ENCODE measurements at regions not wholly inside any gene's neighbourhood (a gene's known extent, or its start where the extent isn't known, plus 50 kb on each side); places are given as distances from the start of the nearest gene placed in this dataset.

DNA sequence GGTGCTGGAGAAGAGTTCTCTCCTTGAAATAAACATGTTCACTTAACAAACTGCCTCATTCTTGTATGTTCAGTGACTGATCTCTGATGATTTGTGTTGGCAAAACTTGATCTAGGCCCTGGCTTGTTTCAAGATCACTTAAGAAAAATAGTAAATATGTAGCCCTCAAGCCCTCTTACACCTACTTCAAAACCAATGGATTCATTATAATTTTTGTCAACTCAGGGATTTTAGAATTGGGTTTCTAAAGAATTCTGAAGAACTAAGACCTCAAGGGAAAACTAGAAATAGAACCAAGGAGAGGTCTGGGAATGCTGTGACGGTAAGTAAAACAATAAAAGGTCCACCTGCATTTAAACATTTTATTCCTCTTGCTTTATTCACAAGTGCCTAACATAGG, 1731.6 kb upstream of the CELF4 start:
- DNase-seq (ENCODE audit: extremely low spot score), result no peak
- ChIA-PET POLR2A (no interaction called here), CTCF (no interaction called here)
- TF ChIP-seq ZNF384 (IDR thresholded peaks at IDR 0.05) (no peak), FOXM1 (IDR thresholded peaks at IDR 0.05; ENCODE audit: borderline replicate concordance) (no peak), BHLHE40 (IDR thresholded peaks at IDR 0.05; ENCODE audit: borderline replicate concordance) (no peak), SP1 (IDR thresholded peaks at IDR 0.05) (no peak), ELF4 (IDR thresholded peaks at IDR 0.05) (no peak), FOXK2 (IDR thresholded peaks at IDR 0.05) (no peak), TARDBP (IDR thresholded peaks at IDR 0.05) (no peak), SUZ12 (IDR thresholded peaks at IDR 0.05) (no peak), ARNT (IDR thresholded peaks at IDR 0.05) (no peak)

DNA sequence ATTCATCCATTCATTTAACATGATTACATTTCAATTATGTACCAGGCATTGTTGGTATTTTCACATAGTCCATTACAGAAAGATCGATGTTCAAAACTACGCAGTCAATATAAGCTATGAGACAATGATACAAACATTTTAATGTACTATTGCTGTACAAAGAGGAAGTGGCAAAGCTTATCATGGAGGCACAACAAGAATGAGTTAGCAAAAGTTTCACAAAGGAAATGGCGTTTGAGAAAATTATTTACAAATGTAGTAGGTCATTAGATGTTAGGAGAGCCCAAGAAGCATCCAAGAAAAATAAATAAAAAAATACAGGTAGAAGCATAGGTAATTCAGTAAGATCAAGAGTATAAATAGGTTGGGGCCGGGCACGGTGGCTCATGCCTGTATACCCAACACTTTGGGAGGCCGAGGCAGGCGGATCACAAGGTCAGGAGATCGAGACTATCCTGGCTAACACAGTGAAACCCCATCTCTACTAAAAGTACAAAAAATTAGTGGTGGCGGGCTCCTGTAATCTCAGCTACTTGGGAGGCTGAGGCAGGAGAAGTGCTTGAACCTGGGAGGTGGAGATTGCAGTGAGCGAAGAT, 1730.8 kb upstream of the CELF4 start:
- TF ChIP-seq BHLHE40 (IDR thresholded peaks at IDR 0.05; ENCODE audit: borderline replicate concordance), result no peak
- ChIA-PET CTCF (no interaction called here), POLR2A (no interaction called here)
- no peak for DNase-seq (ENCODE audit: extremely low spot score)

DNA sequence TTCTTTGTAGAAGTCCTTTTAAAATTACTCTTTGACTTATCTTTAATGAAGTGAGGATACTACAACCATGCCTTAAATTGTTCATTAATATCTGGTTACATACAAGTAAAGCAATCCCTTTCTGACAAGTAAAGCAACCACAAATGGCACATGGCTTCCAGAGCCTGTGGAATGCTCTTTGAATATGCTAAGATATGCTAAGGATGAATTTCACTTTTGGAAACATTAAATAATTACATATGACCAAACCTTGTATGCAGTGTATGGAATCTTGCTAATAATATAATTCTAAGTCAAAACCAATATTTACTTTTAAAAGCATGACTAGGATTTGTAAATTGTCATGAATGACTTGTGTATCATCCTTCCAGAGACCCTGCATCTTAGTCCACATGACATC, 1711.2 kb upstream of the CELF4 start:
- no peak for DNase-seq (ENCODE audit: extremely low spot score)
- ChIA-PET POLR2A (no interaction called here), CTCF (no interaction called here)
- TF ChIP-seq FOXM1 (IDR thresholded peaks at IDR 0.05; ENCODE audit: borderline replicate concordance), result no peak
- TF ChIP-seq, protein P1, sequence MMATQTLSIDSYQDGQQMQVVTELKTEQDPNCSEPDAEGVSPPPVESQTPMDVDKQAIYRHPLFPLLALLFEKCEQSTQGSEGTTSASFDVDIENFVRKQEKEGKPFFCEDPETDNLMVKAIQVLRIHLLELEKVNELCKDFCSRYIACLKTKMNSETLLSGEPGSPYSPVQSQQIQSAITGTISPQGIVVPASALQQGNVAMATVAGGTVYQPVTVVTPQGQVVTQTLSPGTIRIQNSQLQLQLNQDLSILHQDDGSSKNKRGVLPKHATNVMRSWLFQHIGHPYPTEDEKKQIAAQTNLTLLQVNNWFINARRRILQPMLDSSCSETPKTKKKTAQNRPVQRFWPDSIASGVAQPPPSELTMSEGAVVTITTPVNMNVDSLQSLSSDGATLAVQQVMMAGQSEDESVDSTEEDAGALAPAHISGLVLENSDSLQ (IDR thresholded peaks at IDR 0.05), result no peak
- no peak for TF ChIP-seq ELF4 (IDR thresholded peaks at IDR 0.05)
- TF ChIP-seq CTBP1 (IDR thresholded peaks at IDR 0.05; ENCODE audit: borderline replicate concordance), result no peak
- TF ChIP-seq BHLHE40 (IDR thresholded peaks at IDR 0.05; ENCODE audit: borderline replicate concordance), result no peak
- TF ChIP-seq NFRKB (IDR thresholded peaks at IDR 0.05), result no peak
- TF ChIP-seq FOXK2 (IDR thresholded peaks at IDR 0.05), result no peak
- no peak for TF ChIP-seq ZNF384 (IDR thresholded peaks at IDR 0.05)
- TF ChIP-seq HDGF (IDR thresholded peaks at IDR 0.05; ENCODE audit: borderline replicate concordance), result no peak
- TF ChIP-seq LEF1 (IDR thresholded peaks at IDR 0.05; ENCODE audit: borderline replicate concordance), result no peak
- TF ChIP-seq FOXA1 (IDR thresholded peaks at IDR 0.05), result no peak
- no peak for TF ChIP-seq SUZ12 (IDR thresholded peaks at IDR 0.05)
- no peak for TF ChIP-seq L3MBTL2 (conservative IDR thresholded peaks at IDR 0.05)
- TF ChIP-seq ARNT (IDR thresholded peaks at IDR 0.05), result no peak
- TF ChIP-seq SP1 (IDR thresholded peaks at IDR 0.05), result no peak

DNA sequence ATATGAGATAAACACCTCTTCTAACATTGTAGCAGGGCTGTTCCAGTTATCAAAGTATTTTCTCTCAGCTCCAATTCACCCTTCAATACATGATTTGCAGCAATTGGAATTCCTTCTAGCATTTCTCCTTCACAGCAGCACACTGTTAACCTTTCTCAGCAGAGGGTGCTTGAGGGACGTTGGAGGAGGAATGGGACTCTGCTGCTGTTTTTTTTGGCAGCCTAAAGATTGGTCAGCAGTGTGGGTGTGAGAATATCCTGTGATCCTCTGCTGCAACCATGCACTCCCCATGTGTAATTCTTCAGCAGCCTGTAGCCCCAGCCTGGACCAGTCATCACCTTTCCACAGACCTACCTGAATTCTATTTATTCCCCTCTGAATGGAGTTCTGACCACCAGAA, 1708.9 kb upstream of the CELF4 start:
- DNase-seq (ENCODE audit: extremely low spot score), result no peak
- ChIA-PET CTCF (no interaction called here), POLR2A (no interaction called here)
- TF ChIP-seq BHLHE40 (IDR thresholded peaks at IDR 0.05; ENCODE audit: borderline replicate concordance) (no peak), CTBP1 (IDR thresholded peaks at IDR 0.05; ENCODE audit: borderline replicate concordance) (no peak), TARDBP (IDR thresholded peaks at IDR 0.05) (no peak), SP1 (IDR thresholded peaks at IDR 0.05) (no peak), SUZ12 (IDR thresholded peaks at IDR 0.05) (no peak)

DNA sequence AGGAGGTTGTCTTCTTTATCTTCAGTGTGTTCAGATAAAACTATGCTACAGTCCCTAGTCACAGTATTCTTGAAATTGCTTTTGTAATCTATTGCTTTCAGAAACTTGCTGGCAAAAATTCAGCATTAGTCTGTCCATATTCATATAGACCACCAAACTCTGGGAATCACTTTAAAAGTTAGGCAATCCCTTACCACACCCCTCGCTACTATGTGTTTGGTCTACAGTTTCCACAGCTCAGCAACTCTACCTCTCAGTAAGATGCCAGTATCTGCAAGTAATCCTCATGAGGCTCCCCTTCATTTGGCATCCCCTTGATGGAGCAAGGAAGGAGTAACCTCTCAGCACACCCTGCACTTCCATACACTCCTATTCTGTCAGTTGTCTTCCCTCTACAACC, 1706.6 kb upstream of the CELF4 start:
- POLR2A ChIA-PET, result no interaction called here
- TF ChIP-seq FOXM1 (IDR thresholded peaks at IDR 0.05; ENCODE audit: borderline replicate concordance) (no peak), SP1 (IDR thresholded peaks at IDR 0.05) (no peak), HDGF (IDR thresholded peaks at IDR 0.05; ENCODE audit: borderline replicate concordance) (no peak), BHLHE40 (IDR thresholded peaks at IDR 0.05; ENCODE audit: borderline replicate concordance) (no peak), ARNT (IDR thresholded peaks at IDR 0.05) (no peak), TARDBP (IDR thresholded peaks at IDR 0.05) (no peak), SUZ12 (IDR thresholded peaks at IDR 0.05) (no peak), NFRKB (IDR thresholded peaks at IDR 0.05) (no peak), FOXK2 (IDR thresholded peaks at IDR 0.05) (no peak), L3MBTL2 (conservative IDR thresholded peaks at IDR 0.05) (no peak), ZNF384 (IDR thresholded peaks at IDR 0.05) (no peak), LEF1 (IDR thresholded peaks at IDR 0.05; ENCODE audit: borderline replicate concordance) (no peak), FOXA1 (IDR thresholded peaks at IDR 0.05) (no peak), ELF4 (IDR thresholded peaks at IDR 0.05) (no peak), CTBP1 (IDR thresholded peaks at IDR 0.05; ENCODE audit: borderline replicate concordance) (no peak)
- TF ChIP-seq, protein P1 (IDR thresholded peaks at IDR 0.05), result no peak
- DNase-seq (ENCODE audit: extremely low spot score), result no peak
- CTCF ChIA-PET, result no interaction called here

DNA sequence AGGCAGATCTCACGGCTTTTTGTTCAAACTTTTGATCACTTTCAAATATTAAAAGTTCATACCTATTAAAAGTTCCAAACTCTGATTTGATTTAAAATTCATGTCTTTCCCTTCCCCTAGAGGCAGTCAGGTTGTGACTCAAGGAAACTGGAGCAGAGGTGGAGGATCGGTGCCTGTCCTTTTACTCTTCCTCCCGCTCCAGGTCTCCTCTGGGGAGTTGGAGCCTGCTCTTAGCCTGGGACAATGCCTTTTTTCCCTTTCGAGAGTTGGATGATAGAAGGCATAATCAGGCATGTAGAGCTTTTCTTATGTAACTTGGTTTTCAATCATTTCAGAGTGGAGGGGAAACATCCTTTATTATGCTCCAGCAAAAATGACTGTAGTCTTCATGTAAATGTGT, 1706.1 kb upstream of the CELF4 start:
- ChIA-PET CTCF (no interaction called here), POLR2A (no interaction called here)
- TF ChIP-seq HDGF (IDR thresholded peaks at IDR 0.05; ENCODE audit: borderline replicate concordance), result no peak
- TF ChIP-seq, protein P1 (IDR thresholded peaks at IDR 0.05), result no peak
- no peak for TF ChIP-seq SP1 (IDR thresholded peaks at IDR 0.05)
- TF ChIP-seq ZNF384 (IDR thresholded peaks at IDR 0.05), result no peak
- TF ChIP-seq FOXA1 (IDR thresholded peaks at IDR 0.05), result no peak
- no peak for DNase-seq (ENCODE audit: extremely low spot score)

DNA sequence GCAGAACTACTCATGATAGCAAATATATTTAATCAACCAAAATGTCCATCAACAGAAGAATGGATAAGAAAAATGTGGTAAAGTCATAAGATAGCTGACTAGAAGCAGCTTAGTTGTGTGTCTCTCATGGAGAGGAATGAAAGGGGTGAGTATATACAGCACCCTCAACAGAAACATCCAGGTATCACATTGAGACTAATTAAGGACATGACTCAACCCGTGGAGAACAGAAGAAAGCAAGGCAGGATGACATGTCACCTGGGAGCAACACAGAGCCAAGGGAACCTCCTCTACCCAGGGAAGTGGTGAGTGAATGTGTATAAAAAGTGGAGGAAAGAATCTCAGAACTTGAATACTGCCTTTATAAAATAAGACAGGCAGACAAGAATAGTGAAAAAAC, 1695.0 kb upstream of the CELF4 start:
- TF ChIP-seq TARDBP (IDR thresholded peaks at IDR 0.05) (no peak), HDGF (IDR thresholded peaks at IDR 0.05; ENCODE audit: borderline replicate concordance) (no peak), SUZ12 (IDR thresholded peaks at IDR 0.05) (no peak), FOXA1 (IDR thresholded peaks at IDR 0.05) (no peak), ZNF384 (IDR thresholded peaks at IDR 0.05) (no peak), LEF1 (IDR thresholded peaks at IDR 0.05; ENCODE audit: borderline replicate concordance) (no peak), ELF4 (IDR thresholded peaks at IDR 0.05) (no peak), L3MBTL2 (conservative IDR thresholded peaks at IDR 0.05) (no peak), CTBP1 (IDR thresholded peaks at IDR 0.05; ENCODE audit: borderline replicate concordance) (no peak), FOXM1 (IDR thresholded peaks at IDR 0.05; ENCODE audit: borderline replicate concordance) (no peak), BHLHE40 (IDR thresholded peaks at IDR 0.05; ENCODE audit: borderline replicate concordance) (no peak), FOXK2 (IDR thresholded peaks at IDR 0.05) (no peak), ARNT (IDR thresholded peaks at IDR 0.05) (no peak)
- TF ChIP-seq, protein P1 (IDR thresholded peaks at IDR 0.05), result no peak
- no peak for DNase-seq (ENCODE audit: extremely low spot score)
- ChIA-PET CTCF (interaction anchor here (0.7 kb wide), 1 partner anchor 44 kb away, joined by 3 read pairs; no protein-coding TSS in a partner anchor), POLR2A (no interaction called here)

Measured in HEK293T (cell line).